ENCODE measurements at regions not wholly inside any gene's neighbourhood (a gene's known extent, or its start where the extent isn't known, plus 50 kb on each side); places are given as distances from the start of the nearest gene placed in this dataset.

DNA sequence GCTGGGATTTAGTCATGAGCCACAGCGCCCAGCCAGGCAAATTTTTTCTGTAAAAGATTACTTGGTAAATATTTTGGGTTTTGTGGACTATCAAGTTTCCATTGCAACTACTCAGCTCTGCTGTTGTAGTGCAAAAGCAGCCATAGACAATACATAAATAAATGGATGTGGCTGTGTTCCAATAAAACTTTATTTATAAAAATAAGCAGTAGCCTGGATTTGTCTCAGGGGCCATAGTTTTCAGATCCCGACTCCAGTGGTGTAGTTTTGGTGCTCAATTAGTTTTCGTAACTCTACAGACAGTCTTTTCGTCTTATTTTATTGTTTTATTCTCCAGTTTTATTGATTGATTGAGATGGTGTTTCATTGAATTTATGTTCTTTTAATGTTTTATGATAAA lies 80.1 kb upstream of the IVNS1ABP start:
- ChIA-PET POLR2A (no interaction called here), CTCF (interaction anchor here (1.5 kb wide), 1 partner anchor 19 kb away, joined by 3 read pairs; no protein-coding TSS in a partner anchor)
- no peak for TF ChIP-seq MYC (IDR thresholded peaks at IDR 0.05; ENCODE audit: low read depth, low read length)
- TF ChIP-seq GATA2 (IDR thresholded peaks at IDR 0.05; ENCODE audit: insufficient read depth, insufficient read length, low read depth, low read length) = no peak
- TF ChIP-seq JUN (IDR thresholded peaks at IDR 0.05; ENCODE audit: borderline replicate concordance, insufficient read depth, insufficient read length, low read depth) = no peak
- no peak for TF ChIP-seq POLR2A (IDR thresholded peaks at IDR 0.05; ENCODE audit: low read depth, low read length)
- TF ChIP-seq, protein P1, sequence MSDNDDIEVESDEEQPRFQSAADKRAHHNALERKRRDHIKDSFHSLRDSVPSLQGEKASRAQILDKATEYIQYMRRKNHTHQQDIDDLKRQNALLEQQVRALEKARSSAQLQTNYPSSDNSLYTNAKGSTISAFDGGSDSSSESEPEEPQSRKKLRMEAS (IDR thresholded peaks at IDR 0.05; ENCODE audit: insufficient read depth, insufficient read length) = no peak
- TF ChIP-seq, protein P2, sequence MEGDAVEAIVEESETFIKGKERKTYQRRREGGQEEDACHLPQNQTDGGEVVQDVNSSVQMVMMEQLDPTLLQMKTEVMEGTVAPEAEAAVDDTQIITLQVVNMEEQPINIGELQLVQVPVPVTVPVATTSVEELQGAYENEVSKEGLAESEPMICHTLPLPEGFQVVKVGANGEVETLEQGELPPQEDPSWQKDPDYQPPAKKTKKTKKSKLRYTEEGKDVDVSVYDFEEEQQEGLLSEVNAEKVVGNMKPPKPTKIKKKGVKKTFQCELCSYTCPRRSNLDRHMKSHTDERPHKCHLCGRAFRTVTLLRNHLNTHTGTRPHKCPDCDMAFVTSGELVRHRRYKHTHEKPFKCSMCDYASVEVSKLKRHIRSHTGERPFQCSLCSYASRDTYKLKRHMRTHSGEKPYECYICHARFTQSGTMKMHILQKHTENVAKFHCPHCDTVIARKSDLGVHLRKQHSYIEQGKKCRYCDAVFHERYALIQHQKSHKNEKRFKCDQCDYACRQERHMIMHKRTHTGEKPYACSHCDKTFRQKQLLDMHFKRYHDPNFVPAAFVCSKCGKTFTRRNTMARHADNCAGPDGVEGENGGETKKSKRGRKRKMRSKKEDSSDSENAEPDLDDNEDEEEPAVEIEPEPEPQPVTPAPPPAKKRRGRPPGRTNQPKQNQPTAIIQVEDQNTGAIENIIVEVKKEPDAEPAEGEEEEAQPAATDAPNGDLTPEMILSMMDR (IDR thresholded peaks at IDR 0.05; ENCODE audit: extremely low read depth in 1 of 2, insufficient read depth in 1 of 2, low read depth in 1 of 2, low read length in 2 of 2) = no peak
- no peak for TF ChIP-seq POLR2AphosphoS5 (IDR thresholded peaks at IDR 0.05; ENCODE audit: insufficient read depth, low read depth, low read length)
- TF ChIP-seq EZH2 (IDR thresholded peaks at IDR 0.05; ENCODE audit: borderline replicate concordance, low read depth, low read length, severe bottlenecking) = no peak
- no peak for TF ChIP-seq FOS (IDR thresholded peaks at IDR 0.05; ENCODE audit: borderline replicate concordance, insufficient read depth, low read length)
- no peak for FAIRE-seq
- Histone ChIP-seq H2AFZ (ENCODE audit: low read depth, low read length) (no peak overlapping the region), H3K4me3 (replicated peaks in 1 of 3; ENCODE audit: insufficient read depth in 1 of 3, low read depth in 1 of 3, low read length in 3 of 3) (no peak overlapping the region), H3K4me1 (ENCODE audit: control insufficient read depth, extremely low read depth, insufficient read depth, low read length) (no peaks in the 10 kb centered on the region), H3K9ac (replicated peaks; ENCODE audit: extremely low read depth, insufficient read depth, low read length) (no peak overlapping the region), H3K36me3 (ENCODE audit: control insufficient read depth in 2 of 2, extremely low read depth in 1 of 2, insufficient read depth in 2 of 2, low read length in 2 of 2) (no peaks in the 10 kb centered on the region), H3K9me1 (replicated peaks; ENCODE audit: control insufficient read depth, extremely low read depth, insufficient read depth, low read length) (no peaks in the 10 kb centered on the region), H3K27me3 (ENCODE audit: control insufficient read depth in 2 of 2, insufficient read depth in 2 of 2, low read length in 2 of 2) (no peaks in the 10 kb centered on the region), H3K27ac (ENCODE audit: insufficient read depth, low read depth, low read length) (no peak overlapping the region), H3K4me2 (ENCODE audit: insufficient read depth, low read length) (no peak overlapping the region), H3K9me3 (replicated peaks; ENCODE audit: control insufficient read depth, insufficient read depth, low read length) (no peaks in the 10 kb centered on the region), H3K79me2 (ENCODE audit: control insufficient read depth, insufficient read depth, low read length) (no peaks in the 10 kb centered on the region), H4K20me1 (replicated peaks; ENCODE audit: control insufficient read depth, extremely low read depth, insufficient read depth, low read length) (no peaks in the 10 kb centered on the region)
- intact Hi-C loops (cut with micrococcal nuclease) = no loop called here
- dilution Hi-C loops (cut with MboI; ENCODE audit: extremely low pct_ligation_motif_present, low sequenced_read_pairs) = no loop called here
- DNase-seq (ENCODE audit: low read depth, low spot score) = no peak
- no TSS peak for BruUV-seq (replicated peaks)

All from endothelial cell of umbilical vein (primary cell).